ENCODE measurements at regions not wholly inside any gene's neighbourhood (a gene's known extent, or its start where the extent isn't known, plus 50 kb on each side); places are given as distances from the start of the nearest gene placed in this dataset.

GRCh38 chr7:46682836-46683624 lies 762.0 kb upstream of the IGFBP3 start (continued):
- TF ChIP-seq MXI1 (IDR thresholded peaks at IDR 0.05; ENCODE audit: borderline replicate concordance, low read depth, low read length) = no peak

GRCh38 chr7:46681865-46682503 lies 760.9 kb upstream of the IGFBP3 start:
- dilution Hi-C loops (cut with HindIII; ENCODE audit: low sequenced_read_pairs, unreplicated experiment) = no loop called here
- ChIA-PET POLR2A (ENCODE audit: unreplicated experiment) (no interaction called here), CTCF (interaction anchor here (0.6 to 1.5 kb wide), 2 partner anchors 13 to 62 kb away, joined by 3 to 7 read pairs; no protein-coding TSS in a partner anchor)
- Histone ChIP-seq H3K9me3 (ENCODE audit: control insufficient read depth, insufficient read depth, low read length) (no peaks in the 10 kb centered on the region), H4K20me1 (ENCODE audit: insufficient read depth, low read length) (no peaks in the 10 kb centered on the region), H2BK15ac (ENCODE audit: low read depth, low read length) (no peak overlapping the region), H3K9ac (ENCODE audit: low read depth, low read length) (no peak overlapping the region), H3K27me3 (ENCODE audit: control insufficient read depth, insufficient read depth, low read length) (no peaks in the 10 kb centered on the region), H3K56ac (ENCODE audit: extremely low read depth, insufficient read depth, low read length) (no peak overlapping the region), H4K5ac (ENCODE audit: low read depth, low read length) (no peak overlapping the region), H2AK9ac (replicated peaks; ENCODE audit: low read depth, low read length, poor library complexity) (no peak overlapping the region), H3K27ac (ENCODE audit: insufficient read depth, low read length) (no peak overlapping the region), H3K14ac (replicated peaks; ENCODE audit: low read depth, low read length) (0 out of 2 replicates have a peak overlapping the region, but pooled peaks have one; percentile 8), H4K8ac (ENCODE audit: low read depth in 2 of 2, low read length in 2 of 2) (no peak overlapping the region), H2BK5ac (ENCODE audit: low read depth, low read length, poor library complexity, severe bottlenecking) (no peak overlapping the region), H2AK5ac (ENCODE audit: low read depth, low read length) (no peak overlapping the region; the same call in 1 of the 2 replicates), H2BK120ac (ENCODE audit: low read depth, low read length) (no peak overlapping the region), H3K9me1 (ENCODE audit: insufficient read depth, low read length) (no peaks in the 10 kb centered on the region; the same call in 1 of the 2 replicates), H2AFZ (replicated peaks; ENCODE audit: low read length, poor library complexity) (no peak overlapping the region), H4K91ac (ENCODE audit: insufficient read depth, low read depth, low read length) (no peak overlapping the region), H2BK20ac (ENCODE audit: low read depth, low read length) (no peak overlapping the region), H3K4me2 (ENCODE audit: low read depth, low read length) (no peak overlapping the region), H3K36me3 (ENCODE audit: control insufficient read depth, insufficient read depth, low read length) (no peaks in the 10 kb centered on the region), H3K23ac (ENCODE audit: low read depth, low read length) (no peak overlapping the region), H3K4me3 (ENCODE audit: insufficient read depth, low read depth, low read length) (no peak overlapping the region), H3K4me1 (ENCODE audit: control insufficient read depth, insufficient read depth, low read length) (no peaks in the 10 kb centered on the region; the same call in 1 of the 2 replicates), H3K4ac (ENCODE audit: low read depth, low read length) (no peak overlapping the region), H3K79me1 (ENCODE audit: low read depth in 1 of 2, low read length in 2 of 2) (no peaks in the 10 kb centered on the region), H3K18ac (ENCODE audit: low read depth, low read length) (no peak overlapping the region)
- BruUV-seq (replicated peaks) = no TSS peak
- DNase-seq = no peak
- WGBS, 2 experiments (ENCODE audit: extremely low coverage in 2 of 2, insufficient read length in 1 of 2) = 53% methylated on average over 8 of the region's 12 CpGs; no CpG with 5 or more reads in 1 of the 2 experiments
- no peak for ATAC-seq (ENCODE audit: low read depth)
- TF ChIP-seq CEBPB (IDR thresholded peaks at IDR 0.05; ENCODE audit: low read depth, low read length) (no peak), USF2 (IDR thresholded peaks at IDR 0.05; ENCODE audit: low read depth, low read length) (no peak), RCOR1 (IDR thresholded peaks at IDR 0.05; ENCODE audit: insufficient replicate concordance, low read length) (no peak), SMC3 (IDR thresholded peaks at IDR 0.05; ENCODE audit: low read depth, low read length) (no peak), RFX5 (IDR thresholded peaks at IDR 0.05; ENCODE audit: low read depth, low read length) (no peak), MAZ (IDR thresholded peaks at IDR 0.05; ENCODE audit: borderline replicate concordance, low read depth, low read length) (no peak), FOS (IDR thresholded peaks at IDR 0.05; ENCODE audit: low read depth, low read length) (no peak), POLR2A (IDR thresholded peaks at IDR 0.05; ENCODE audit: low read depth, low read length) (no peak), RAD21 (IDR thresholded peaks at IDR 0.05; ENCODE audit: low read length) (no peak), NFE2L2 (IDR thresholded peaks at IDR 0.05; ENCODE audit: low read depth, low read length) (no peak), CTCF (conservative IDR thresholded peaks at IDR 0.05; ENCODE audit: low read depth, low read length) (no peak)
- intact Hi-C loops (cut with micrococcal nuclease) = loop anchor here (5.0 kb wide), 1 partner anchor 40 kb away; no protein-coding TSS in a partner anchor
- in situ Hi-C loops (cut with MboI; ENCODE audit: low sequenced_read_pairs) = no loop called here

Measured in IMR-90 (cell line).